ENCODE measurements at regions not wholly inside any gene's neighbourhood (a gene's known extent, or its start where the extent isn't known, plus 50 kb on each side); places are given as distances from the start of the nearest gene placed in this dataset.

DNA sequence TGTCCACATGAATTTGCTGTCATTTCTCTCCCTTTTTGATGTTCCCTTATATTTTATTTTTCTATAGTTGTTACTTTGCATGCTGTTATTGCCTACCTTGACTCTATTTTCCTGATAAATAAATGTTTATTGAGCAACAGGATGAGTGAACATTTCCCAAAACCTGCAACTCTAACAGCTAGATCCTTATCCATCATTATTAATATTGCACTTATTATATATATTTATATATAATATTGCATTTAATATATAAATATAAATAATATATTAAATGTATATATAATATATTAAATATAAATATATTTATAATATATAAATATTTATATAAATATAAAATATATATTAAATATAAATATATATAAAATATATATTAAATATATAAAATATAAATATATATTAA is 436.1 kb upstream of the MMADHC start:
- Mint-ChIP-seq H3K4me1 (peaks cover 12% of the 10 kb centered on the region), H3K9me3 (peaks cover 3% of the 10 kb centered on the region), H3K27ac (ENCODE audit: unreplicated experiment) (no peak overlapping the region), H3K27me3 (ENCODE audit: low read depth) (no peaks in the 10 kb centered on the region), H3K4me3 (no peak overlapping the region), H3K36me3 (ENCODE audit: low read depth) (no peaks in the 10 kb centered on the region)
- no peak for DNase-seq (ENCODE audit: low read depth, low spot score)
- TF ChIP-seq, protein P1, sequence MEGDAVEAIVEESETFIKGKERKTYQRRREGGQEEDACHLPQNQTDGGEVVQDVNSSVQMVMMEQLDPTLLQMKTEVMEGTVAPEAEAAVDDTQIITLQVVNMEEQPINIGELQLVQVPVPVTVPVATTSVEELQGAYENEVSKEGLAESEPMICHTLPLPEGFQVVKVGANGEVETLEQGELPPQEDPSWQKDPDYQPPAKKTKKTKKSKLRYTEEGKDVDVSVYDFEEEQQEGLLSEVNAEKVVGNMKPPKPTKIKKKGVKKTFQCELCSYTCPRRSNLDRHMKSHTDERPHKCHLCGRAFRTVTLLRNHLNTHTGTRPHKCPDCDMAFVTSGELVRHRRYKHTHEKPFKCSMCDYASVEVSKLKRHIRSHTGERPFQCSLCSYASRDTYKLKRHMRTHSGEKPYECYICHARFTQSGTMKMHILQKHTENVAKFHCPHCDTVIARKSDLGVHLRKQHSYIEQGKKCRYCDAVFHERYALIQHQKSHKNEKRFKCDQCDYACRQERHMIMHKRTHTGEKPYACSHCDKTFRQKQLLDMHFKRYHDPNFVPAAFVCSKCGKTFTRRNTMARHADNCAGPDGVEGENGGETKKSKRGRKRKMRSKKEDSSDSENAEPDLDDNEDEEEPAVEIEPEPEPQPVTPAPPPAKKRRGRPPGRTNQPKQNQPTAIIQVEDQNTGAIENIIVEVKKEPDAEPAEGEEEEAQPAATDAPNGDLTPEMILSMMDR (conservative IDR thresholded peaks at IDR 0.05) = no peak

DNA sequence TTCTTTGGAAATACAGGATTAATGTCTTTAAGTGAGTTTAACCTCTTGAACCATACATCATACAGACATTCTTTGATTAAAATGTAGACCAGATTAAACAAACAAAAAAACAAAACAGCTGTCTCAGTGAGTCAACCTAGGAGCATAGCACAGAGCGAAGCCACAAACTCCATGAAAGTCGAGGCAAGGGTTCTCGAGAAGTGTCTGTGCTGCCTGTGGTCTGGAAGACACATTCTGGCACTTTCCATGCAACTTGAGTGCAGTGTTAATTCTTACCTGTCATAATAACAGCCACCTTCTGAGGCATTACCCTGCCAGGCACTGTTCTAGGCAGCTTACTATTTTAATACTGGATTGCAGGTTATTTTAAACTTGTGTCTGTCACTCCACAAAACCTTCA is 435.5 kb upstream of the MMADHC start:
- H3K27me3 Mint-ChIP-seq (ENCODE audit: low read depth) = no peaks in the 10 kb centered on the region
- no peak overlapping the region for H3K27ac Mint-ChIP-seq (ENCODE audit: unreplicated experiment)
- H3K36me3 Mint-ChIP-seq (ENCODE audit: low read depth) = no peaks in the 10 kb centered on the region
- no peak for DNase-seq (ENCODE audit: low read depth, low spot score)
- H3K4me3 Mint-ChIP-seq = no peak overlapping the region
- peaks cover 3% of the 10 kb centered on the region for H3K9me3 Mint-ChIP-seq
- H3K4me1 Mint-ChIP-seq = peaks cover 6% of the 10 kb centered on the region
- TF ChIP-seq, protein P1 (conservative IDR thresholded peaks at IDR 0.05) = no peak

DNA sequence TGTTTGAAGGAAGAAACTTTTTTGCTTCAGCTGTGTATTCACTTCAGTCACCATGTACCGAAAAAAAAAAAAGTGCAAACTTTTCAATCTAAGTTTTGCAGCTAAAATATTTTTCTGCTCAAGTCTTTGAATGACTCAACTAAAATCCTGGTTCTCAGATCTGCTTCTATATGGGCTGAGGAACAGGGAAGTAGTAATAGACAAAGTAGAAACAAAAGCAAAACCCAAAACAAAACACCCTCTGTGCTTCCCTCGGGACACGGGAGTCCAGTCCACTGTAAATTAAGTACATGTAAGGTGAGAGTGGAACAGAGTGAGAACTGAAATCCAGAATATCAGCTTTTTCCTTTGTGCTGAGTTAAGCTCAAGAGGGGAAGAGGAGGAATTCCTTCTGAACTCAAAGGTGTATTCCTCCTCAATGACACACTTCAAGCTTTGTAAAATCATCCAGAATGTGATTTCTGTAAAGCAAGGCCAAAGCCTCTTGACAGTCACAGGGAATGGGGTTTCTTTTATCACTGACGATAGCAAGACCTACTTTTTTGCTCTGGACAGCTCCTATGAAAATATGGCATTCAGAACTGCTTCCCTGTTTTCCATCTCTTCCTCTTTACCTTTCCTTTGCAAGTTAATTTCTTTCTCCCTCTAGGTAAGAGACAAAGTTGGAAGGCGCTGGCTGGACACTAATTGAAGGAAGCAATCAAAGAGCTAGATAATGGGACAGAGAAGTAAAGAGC is 433.5 kb upstream of the MMADHC start:
- Mint-ChIP-seq H3K4me1 (no peaks in the 10 kb centered on the region), H3K27me3 (ENCODE audit: low read depth) (no peaks in the 10 kb centered on the region), H3K9me3 (no peaks in the 10 kb centered on the region), H3K27ac (ENCODE audit: unreplicated experiment) (no peak overlapping the region), H3K4me3 (no peak overlapping the region), H3K36me3 (ENCODE audit: low read depth) (no peaks in the 10 kb centered on the region)
- no peak for DNase-seq (ENCODE audit: low read depth, low spot score)
- TF ChIP-seq, protein P1 (conservative IDR thresholded peaks at IDR 0.05) = no peak

DNA sequence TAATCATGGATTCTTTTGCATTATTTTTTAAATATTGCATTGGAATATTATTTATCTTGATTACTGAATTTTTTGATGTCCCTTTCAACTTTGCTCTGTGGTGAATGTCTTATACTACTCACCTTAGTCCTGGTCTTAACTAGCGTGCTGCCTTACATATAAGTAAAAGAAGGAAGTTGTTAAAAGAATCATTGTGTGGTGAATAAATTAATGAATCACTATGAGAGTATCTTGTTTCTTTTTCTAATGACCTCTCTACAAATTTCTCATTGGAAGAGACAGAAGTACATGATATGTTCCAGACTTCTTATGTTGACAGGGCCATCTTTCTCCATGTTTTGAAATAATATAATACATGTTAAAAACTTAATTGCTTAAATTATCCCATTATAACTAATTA is 432.6 kb upstream of the MMADHC start:
- no peak for DNase-seq (ENCODE audit: low read depth, low spot score)
- TF ChIP-seq, protein P1 (conservative IDR thresholded peaks at IDR 0.05) = no peak
- Mint-ChIP-seq H3K27me3 (ENCODE audit: low read depth) (no peaks in the 10 kb centered on the region), H3K27ac (ENCODE audit: unreplicated experiment) (no peak overlapping the region), H3K4me1 (no peaks in the 10 kb centered on the region), H3K36me3 (ENCODE audit: low read depth) (peaks cover 2% of the 10 kb centered on the region), H3K4me3 (no peak overlapping the region), H3K9me3 (peaks cover 4% of the 10 kb centered on the region)

DNA sequence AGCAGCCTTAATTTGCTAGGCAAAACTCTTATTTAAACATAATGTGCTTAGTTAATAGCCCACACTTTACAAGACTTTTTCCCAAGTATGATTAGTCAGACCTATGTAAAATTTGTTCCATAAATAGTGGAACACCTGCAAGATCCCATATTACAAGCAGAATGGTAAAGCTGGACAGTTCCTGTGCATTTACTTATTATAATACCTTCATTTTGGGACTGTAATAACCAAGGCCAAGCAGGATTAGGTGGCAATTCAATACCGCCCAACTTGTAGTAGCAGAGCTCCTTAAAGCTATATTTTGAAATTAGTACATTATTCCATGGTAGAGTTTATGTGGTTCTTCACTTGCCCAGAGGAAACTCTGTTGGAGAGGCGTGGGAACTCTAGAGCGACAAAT is 431.5 kb upstream of the MMADHC start:
- no peaks in the 10 kb centered on the region for H3K27me3 Mint-ChIP-seq (ENCODE audit: low read depth)
- H3K36me3 Mint-ChIP-seq (ENCODE audit: low read depth) = peaks cover 2% of the 10 kb centered on the region
- DNase-seq (ENCODE audit: low read depth, low spot score) = no peak
- no peaks in the 10 kb centered on the region for H3K4me1 Mint-ChIP-seq
- H3K27ac Mint-ChIP-seq (ENCODE audit: unreplicated experiment) = no peak overlapping the region
- TF ChIP-seq, protein P1 (conservative IDR thresholded peaks at IDR 0.05) = no peak
- H3K9me3 Mint-ChIP-seq = peaks cover 4% of the 10 kb centered on the region
- H3K4me3 Mint-ChIP-seq = no peak overlapping the region
